ENCODE measurements at regions not wholly inside any gene's neighbourhood (a gene's known extent, or its start where the extent isn't known, plus 50 kb on each side); places are given as distances from the start of the nearest gene placed in this dataset.

DNA sequence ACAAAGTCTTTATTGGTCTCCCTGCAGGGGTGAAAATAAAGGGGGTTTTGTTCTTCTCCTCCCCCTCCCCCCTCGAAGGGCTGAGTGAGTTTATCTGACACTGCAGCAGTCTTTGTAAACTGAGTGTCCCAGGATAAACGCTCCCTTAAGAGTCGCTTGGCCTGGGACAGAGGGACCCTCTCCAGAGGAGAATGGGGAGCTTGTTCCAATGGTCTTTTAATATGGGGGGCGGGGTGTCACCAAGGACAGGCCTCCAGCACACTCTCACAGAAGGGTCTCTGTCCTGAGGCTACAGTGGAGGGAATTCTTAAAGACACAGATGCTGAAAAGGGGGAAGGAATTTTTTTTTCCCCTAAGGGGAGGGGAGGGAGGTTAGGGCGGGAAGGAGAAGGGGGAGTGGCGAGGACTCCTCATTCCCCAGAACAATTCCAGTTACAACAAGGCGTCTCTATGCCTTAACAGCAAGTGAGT is 455.5 kb downstream of the SOX9 start:
- TF ChIP-seq, protein P1, sequence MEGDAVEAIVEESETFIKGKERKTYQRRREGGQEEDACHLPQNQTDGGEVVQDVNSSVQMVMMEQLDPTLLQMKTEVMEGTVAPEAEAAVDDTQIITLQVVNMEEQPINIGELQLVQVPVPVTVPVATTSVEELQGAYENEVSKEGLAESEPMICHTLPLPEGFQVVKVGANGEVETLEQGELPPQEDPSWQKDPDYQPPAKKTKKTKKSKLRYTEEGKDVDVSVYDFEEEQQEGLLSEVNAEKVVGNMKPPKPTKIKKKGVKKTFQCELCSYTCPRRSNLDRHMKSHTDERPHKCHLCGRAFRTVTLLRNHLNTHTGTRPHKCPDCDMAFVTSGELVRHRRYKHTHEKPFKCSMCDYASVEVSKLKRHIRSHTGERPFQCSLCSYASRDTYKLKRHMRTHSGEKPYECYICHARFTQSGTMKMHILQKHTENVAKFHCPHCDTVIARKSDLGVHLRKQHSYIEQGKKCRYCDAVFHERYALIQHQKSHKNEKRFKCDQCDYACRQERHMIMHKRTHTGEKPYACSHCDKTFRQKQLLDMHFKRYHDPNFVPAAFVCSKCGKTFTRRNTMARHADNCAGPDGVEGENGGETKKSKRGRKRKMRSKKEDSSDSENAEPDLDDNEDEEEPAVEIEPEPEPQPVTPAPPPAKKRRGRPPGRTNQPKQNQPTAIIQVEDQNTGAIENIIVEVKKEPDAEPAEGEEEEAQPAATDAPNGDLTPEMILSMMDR (conservative IDR thresholded peaks at IDR 0.05; ENCODE audit: low read depth, low read length) = no peak
- no peak for TF ChIP-seq EZH2 (IDR thresholded peaks at IDR 0.05; ENCODE audit: borderline replicate concordance, low read depth, low read length, poor library complexity, severe bottlenecking)

Measured in A673 (cell line).